GM12864 (cell line): ENCODE measurements at regions not wholly inside any gene's neighbourhood (a gene's known extent, or its start where the extent isn't known, plus 50 kb on each side); places are given as distances from the start of the nearest gene placed in this dataset.

Experiments used
- DNase-seq: peaks from one replicate; pipeline ENCODE4 v3.0.0-alpha.2; 2011; ENCODE audit warnings: low read depth
- H3K4me3 ChIP-seq: 2 replicates; pipeline ENCODE4 v1.5.1; 2011; ENCODE audit warnings: mild to moderate bottlenecking, low read depth, low read length, control low read depth
- CTCF ChIP-seq: IDR thresholded peaks from 2 replicates; pipeline ENCODE4 v1.5.1; 2011; ENCODE audit warnings: low read depth, mild to moderate bottlenecking, moderate library complexity, low read length, control low read depth, inconsistent platforms; ENCODE audit errors: missing control alignments

- no peak for DNase-seq
- no peak for TF ChIP-seq CTCF
- no peak overlapping the region for H3K4me3 ChIP-seq
Observed at GRCh38 chr14:44352201-44352600, 154.9 kb downstream of the FSCB start.

- TF ChIP-seq CTCF, result no peak
- H3K4me3 ChIP-seq, result no peak overlapping the region
Observed at GRCh38 chr14:44347316-44347715, 159.8 kb downstream of the FSCB start.

GRCh38 chr14:44341116-44341515, 166.0 kb downstream of the FSCB start:
- no peak for TF ChIP-seq CTCF
- no peak for DNase-seq
- no peak overlapping the region for H3K4me3 ChIP-seq

More at GRCh38 chr14:44347316-44347715, 159.8 kb downstream of the FSCB start:
- DNase-seq, result no peak

- no peak overlapping the region for H3K4me3 ChIP-seq
- TF ChIP-seq CTCF, result no peak
- no peak for DNase-seq
Observed at GRCh38 chr14:44339862-44340261, 167.2 kb downstream of the FSCB start.

- no peak for TF ChIP-seq CTCF
- no peak for DNase-seq
- no peak overlapping the region for H3K4me3 ChIP-seq
Observed at GRCh38 chr14:44339231-44339630, 167.9 kb downstream of the FSCB start.

GRCh38 chr14:44317441-44317746, 189.7 kb downstream of the FSCB start:
- H3K4me3 ChIP-seq, result no peak overlapping the region
- DNase-seq, result no peak
- TF ChIP-seq CTCF, result no peak

- no peak overlapping the region for H3K4me3 ChIP-seq
- no peak for TF ChIP-seq CTCF
- no peak for DNase-seq
Observed at GRCh38 chr14:44316647-44317440, 190.2 kb downstream of the FSCB start.
